DMS53 treated with DMSO at 0.1 percent for 48 hours (cell line): ENCODE measurements at regions not wholly inside any gene's neighbourhood (a gene's known extent, or its start where the extent isn't known, plus 50 kb on each side); places are given as distances from the start of the nearest gene placed in this dataset.
"Not testable (repeated sequence)": the region's sequence is repeated elsewhere in the genome, so short reads cannot be mapped to it uniquely, and the experiment has no call there.

ENCODE experiments used
- DNase-seq: peaks from one replicate; lab custom pipeline; 2025; ENCODE audit not compliant: unreplicated experiment; lab: John Stamatoyannopoulos, UW

GRCh38 chr5:143635888-143636287, 176.1 kb upstream of the HMHB1 start:
- no peak for DNase-seq

- peak; percentile 53 for DNase-seq
These were observed 176.7 kb upstream of the HMHB1 start for GRCh38 chr5:143635146-143635752.

- no peak for DNase-seq
These were observed 177.3 kb upstream of the HMHB1 start for GRCh38 chr5:143634689-143635088.

DNA sequence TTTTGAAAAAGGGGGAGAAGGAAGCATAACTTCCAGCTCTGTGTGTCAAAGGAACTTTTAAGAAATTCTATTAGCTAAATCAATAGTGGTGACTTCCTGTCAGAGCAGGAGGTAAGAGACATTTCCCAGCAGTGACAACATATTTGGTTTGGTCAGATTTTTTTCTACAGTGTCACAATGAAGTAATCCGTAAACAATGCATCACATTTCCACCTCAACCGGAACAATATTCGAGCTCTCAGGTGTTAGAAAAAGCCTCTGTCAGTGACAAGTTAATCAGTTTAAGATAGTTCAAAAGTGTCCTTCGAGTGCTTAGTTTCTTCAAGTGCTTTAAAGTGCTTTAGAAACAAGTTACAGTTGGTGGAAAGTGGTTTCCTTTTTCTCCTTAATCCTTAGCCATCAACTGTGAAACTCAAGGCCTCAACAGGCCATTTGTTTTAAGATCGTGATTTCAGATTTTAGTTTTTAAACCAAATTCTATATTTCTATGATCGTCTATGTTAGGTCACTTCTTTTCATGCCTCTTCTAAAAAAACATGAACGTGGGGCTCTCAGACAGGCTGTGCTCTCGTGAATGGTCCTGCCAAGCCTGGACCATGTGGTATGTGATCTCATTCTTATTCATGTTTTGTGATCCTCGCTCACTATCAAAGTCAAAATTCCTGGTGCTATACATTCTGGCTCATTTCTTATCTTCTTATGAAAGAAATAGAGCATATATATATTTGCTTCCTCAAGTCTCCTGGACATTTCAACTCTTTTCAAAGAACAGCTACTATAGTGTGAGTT, 181.9 kb upstream of the HMHB1 start:
- DNase-seq: peak; percentile 69

GRCh38 chr5:143625048-143625447, 186.9 kb upstream of the HMHB1 start:
- DNase-seq: not testable (repeated sequence)

GRCh38 chr5:143624465-143624864, 187.5 kb upstream of the HMHB1 start:
- DNase-seq: no peak

DNA sequence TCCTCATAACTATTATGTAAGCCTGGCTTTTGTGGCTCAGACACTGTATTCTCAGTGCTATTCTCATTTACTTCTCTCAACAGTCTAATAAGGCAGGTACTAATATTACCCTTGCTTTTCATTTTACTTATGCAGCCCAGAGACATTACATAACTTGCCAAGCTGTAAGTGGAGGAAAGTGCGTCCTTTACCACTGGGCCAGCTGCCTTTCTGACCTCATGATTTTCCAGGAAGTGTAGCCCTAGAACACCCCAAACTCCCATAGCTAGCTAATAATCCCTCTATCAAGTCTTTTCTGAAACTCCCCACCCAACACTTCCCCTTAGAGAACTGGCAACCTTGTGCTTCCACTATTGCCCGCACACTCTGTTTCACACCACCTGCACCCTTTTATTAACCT, 192.9 kb upstream of the HMHB1 start:
- DNase-seq: no peak

GRCh38 chr5:143618141-143618540, 193.8 kb upstream of the HMHB1 start:
- no peak for DNase-seq

GRCh38 chr5:143614831-143615230, 197.1 kb upstream of the HMHB1 start:
- DNase-seq: no peak

DNA sequence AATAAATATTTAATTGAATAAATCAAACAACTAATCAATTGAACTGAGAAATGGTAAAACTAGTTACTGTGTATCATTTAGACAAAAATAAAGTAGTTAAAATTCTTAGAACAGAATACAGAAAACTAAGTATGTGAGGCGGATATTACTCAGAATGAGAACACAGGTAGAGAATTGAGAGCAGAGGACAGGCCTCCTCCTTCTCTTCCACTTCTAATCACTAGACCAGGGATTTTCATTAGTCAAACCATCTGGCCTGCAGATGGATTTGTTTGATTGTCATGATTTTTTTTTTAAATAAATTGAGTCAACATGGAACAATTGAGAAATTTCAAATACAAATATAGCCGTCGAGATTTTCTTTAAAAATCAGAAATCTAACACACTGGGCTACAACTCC, 198.6 kb upstream of the HMHB1 start:
- no peak for DNase-seq

DNA sequence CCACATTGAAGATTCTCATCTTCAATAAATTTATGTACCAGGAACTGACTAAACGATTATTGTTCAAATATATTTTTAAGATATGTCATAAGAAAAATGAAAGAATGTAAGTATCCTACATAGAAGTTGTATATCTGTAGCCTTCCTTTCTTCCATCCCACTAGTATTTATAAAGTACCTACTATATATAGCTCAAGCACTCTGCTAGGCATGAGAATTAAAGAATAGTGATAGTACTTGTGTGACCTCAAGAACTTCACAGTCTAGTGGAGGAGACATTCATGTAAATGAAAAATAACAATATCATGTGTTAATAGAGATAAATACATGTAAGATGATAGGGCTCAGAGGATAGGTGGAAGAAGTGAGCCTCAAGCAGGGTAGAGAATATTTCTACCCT, 201.0 kb upstream of the HMHB1 start:
- no peak for DNase-seq

DNA sequence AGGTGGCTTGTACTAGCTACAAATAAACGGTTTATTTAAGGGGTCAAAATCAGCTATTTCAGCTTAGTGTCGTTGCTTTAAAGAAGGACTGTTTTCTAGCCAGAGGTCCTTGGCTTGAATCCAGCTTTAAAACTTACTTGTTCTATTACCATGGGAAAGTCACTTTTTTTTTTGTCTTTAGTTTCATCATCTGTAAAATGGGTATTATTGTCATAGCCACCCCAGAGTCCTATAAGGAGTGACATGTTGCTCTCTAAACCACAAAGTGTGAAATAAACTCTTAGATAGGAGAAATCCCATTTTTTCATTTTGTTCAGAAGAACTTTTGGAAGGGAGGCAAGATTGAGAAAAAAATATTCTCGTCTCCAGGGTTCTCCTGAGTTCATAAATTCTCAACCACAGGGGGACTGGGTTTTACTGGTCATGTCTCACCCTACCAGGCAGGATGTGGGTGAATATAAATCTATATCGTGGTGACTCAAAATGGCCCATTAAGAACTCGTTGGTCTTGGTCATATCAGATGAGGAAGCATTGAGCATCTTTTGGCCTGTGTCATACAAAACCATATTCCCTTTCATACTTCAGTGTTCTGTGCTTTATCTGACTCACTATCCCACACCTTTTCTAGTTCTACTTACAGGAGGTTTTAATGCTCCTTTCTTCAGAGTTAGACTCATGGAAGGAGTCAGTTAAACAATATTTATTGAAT, 202.7 kb upstream of the NR3C1 start:
- DNase-seq: no peak

DNA sequence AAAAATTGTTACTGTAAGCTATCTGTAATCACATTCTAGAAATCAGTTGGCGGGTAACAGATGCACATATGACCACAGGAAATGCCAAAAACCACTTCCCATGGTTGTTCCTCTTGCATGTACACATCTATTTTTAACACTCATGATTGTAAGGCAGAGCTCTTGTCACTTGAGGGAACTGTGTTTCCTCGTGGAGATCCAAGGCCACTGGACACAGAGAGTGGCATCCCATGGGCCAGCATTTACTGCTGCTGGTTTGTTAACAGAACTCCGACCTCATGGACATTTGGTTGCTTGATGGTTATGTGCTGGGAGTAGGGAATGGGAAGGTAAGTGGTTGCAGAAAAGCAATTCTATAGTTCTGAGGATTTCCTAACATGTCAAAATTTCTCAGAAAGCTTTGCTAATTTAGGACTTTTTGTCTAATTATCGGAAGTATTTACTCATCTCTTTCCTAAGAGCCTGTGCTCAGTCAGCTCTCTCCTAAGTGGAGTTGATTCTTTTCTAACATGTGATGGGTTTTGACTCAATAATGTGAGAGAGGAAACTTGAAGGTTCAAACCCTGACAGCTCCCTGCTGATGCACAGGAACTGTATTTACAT, 202.0 kb upstream of the NR3C1 start:
- no peak for DNase-seq

GRCh38 chr5:143601917-143602333, 198.4 kb upstream of the NR3C1 start:
- DNase-seq: no peak

- no peak for DNase-seq
These were observed 197.9 kb upstream of the NR3C1 start for GRCh38 chr5:143601357-143601756.

DNA sequence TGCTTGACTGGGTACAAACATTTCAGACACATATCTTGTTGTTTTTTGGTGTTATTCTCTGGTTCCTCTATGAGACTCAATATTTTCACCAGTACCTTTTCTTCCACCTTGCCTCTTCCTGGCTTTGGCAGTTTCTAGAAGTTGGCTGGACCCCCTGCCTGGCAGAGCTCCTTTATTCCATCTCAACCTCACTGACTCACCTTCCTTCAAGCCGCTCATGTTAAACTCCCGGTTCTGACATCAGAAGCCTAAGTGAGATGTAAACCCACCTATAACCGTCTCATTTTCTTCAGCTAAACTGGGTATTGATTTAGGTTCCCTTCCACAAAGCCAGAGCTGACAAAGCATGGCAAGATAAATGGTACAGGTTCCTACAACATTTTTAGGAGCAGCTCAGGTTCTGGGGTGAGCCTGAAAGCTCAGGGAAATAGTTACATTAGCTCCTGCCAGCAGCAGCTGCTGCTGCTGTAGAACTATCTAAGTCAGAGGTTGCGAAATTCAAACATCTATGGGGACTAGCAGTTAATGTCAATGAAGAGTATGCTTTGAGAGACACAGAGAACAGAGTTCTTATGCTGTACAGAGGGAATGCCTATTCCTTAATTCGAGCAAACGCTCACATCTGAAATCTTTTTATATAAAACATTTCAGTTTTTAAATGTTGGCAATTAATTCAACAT, 197.1 kb upstream of the NR3C1 start:
- DNase-seq: no peak

- DNase-seq: no peak
These were observed 196.0 kb upstream of the NR3C1 start for GRCh38 chr5:143599474-143599873.

DNA sequence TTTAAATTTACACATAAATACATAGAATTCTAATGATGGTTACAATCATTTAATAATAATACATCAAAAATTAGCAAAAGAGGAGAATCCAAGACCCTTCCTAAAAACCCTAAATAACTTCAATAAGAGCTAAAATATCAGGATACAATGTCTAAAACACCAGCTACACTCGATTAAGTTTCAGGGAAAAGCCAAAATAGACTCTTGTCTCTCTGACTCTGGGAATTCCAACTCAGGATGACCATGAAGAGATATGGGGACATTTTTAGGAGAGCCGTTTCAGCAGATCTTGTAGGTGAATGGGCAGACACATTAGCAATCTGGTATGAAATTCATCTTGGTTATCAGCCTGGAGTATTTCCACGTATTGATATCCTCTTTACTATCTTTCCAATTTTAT, 193.3 kb upstream of the NR3C1 start:
- DNase-seq: no peak

GRCh38 chr5:143594902-143595818, 191.7 kb upstream of the NR3C1 start:
- peak; percentile 97 for DNase-seq

DNA sequence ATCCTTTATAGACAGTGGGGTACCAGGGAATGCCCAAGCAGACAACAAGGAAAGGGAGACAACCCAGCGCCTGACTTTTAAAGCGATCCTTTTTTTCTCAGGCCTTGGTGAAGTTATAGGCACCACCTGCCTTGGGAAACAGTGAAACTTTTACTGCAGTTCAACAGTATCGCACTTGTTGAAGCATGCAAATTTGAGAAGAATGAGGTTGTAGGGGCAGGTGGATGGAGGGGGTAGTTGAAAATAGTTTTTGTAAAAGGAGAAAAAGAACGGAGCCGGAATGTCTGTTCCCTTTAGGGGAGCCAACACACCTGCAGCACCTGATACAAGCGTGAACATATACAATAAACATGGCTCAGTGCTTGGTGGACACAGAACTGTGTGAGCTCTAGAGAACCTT, 190.2 kb upstream of the NR3C1 start:
- DNase-seq: no peak
